PC-3 (cell line): ENCODE measurements at regions not wholly inside any gene's neighbourhood (a gene's known extent, or its start where the extent isn't known, plus 50 kb on each side); places are given as distances from the start of the nearest gene placed in this dataset.

ENCODE experiments used
- ATAC-seq: fragments of 200-7000 bp; cut with Tn5 transposase; 2 replicates; pipeline ENCODE4 v1.9.1; 2020; ENCODE audit warnings: mild to moderate bottlenecking, moderate library complexity
- BruUV-seq: library from RNA; stranded (reverse); fragments of 400-500 nt; replicated peaks from 2 replicates; lab custom pipeline; 2021; lab: Mats Ljungman, UMichigan
- CTCF ChIA-PET: fragments of 300-600 bp; sonication (Branson Sonifier 250); formaldehyde crosslinking; loops from one replicate; lab custom pipeline; 2022; ENCODE audit warnings: antibody characterized with exemption; lab: Charles Lee
- POLR2A ChIA-PET: fragments of 300-600 bp; sonication (Branson Sonifier 250); formaldehyde crosslinking; loops from one replicate; lab custom pipeline; 2022; ENCODE audit warnings: antibody characterized with exemption; ENCODE audit not compliant: unreplicated experiment; lab: Charles Lee
- DNase-seq: peaks from one replicate; pipeline ENCODE4 v3.0.0-alpha.2; 2015
- H2AFZ ChIP-seq: fragments of 300-600 bp; sonication (generic); 2 replicates; pipeline ENCODE4 v1.6.0; 2016; ENCODE audit warnings: antibody characterized with exemption, low read length
- H3F3A ChIP-seq: fragments of 300-600 bp; sonication (generic); one replicate; pipeline ENCODE4 v1.6.0; 2017; ENCODE audit warnings: antibody characterized with exemption, low read length, control low read depth, mild to moderate bottlenecking; ENCODE audit not compliant: unreplicated experiment
- H3K27ac ChIP-seq: fragments of 300-600 bp; sonication (generic); 2 replicates; pipeline ENCODE4 v1.5.1; 2016; ENCODE audit warnings: mild to moderate bottlenecking, low read length
- H3K27me3 ChIP-seq: fragments of 300-600 bp; sonication (generic); 2 replicates; pipeline ENCODE4 v1.6.1; 2016; ENCODE audit warnings: low read length, mixed read lengths
- H3K36me3 ChIP-seq: fragments of 300-600 bp; sonication (generic); 2 replicates; pipeline ENCODE4 v1.6.1; 2016; ENCODE audit warnings: low read depth, mixed run types, low read length, mixed read lengths
- H3K4me1 ChIP-seq: fragments of 300-600 bp; sonication (generic); 2 replicates; pipeline ENCODE4 v1.5.1; 2016; ENCODE audit warnings: low read length; ENCODE audit not compliant: insufficient read depth
- H3K4me2 ChIP-seq: fragments of 300-600 bp; sonication (generic); 2 replicates; pipeline ENCODE4 v1.6.0; 2016; ENCODE audit warnings: low read length
- H3K4me3 ChIP-seq: fragments of 300-600 bp; sonication (generic); 2 replicates; pipeline ENCODE4 v1.5.1; 2016; ENCODE audit warnings: mild to moderate bottlenecking, low read length, mixed read lengths
- H3K79me2 ChIP-seq: fragments of 300-600 bp; sonication (generic); 2 replicates; pipeline ENCODE4 v1.6.1; 2017; ENCODE audit warnings: low read length, mixed read lengths
- H3K9ac ChIP-seq: fragments of 300-600 bp; sonication (generic); 2 replicates; pipeline ENCODE4 v1.6.0; 2016; ENCODE audit warnings: mild to moderate bottlenecking, low read length
- H3K9me2 ChIP-seq: fragments of 300-600 bp; sonication (generic); replicated peaks from 2 replicates; pipeline ENCODE4 v1.6.1; 2016; ENCODE audit warnings: mixed run types, low read length, mixed read lengths
- H3K9me3 ChIP-seq: fragments of 300-600 bp; sonication (generic); 2 replicates; pipeline ENCODE4 v1.6.1; 2016; ENCODE audit warnings: low read length, mixed read lengths
- H4K20me1 ChIP-seq: fragments of 300-600 bp; sonication (generic); 2 replicates; pipeline ENCODE4 v1.6.1; 2016; ENCODE audit warnings: low read length, mixed read lengths
- EZH2 ChIP-seq: fragments of 300-600 bp; sonication (generic); IDR thresholded peaks from one replicate; pipeline ENCODE4 v1.6.1; 2017; ENCODE audit warnings: antibody characterized with exemption, mild to moderate bottlenecking, low read length; ENCODE audit not compliant: unreplicated experiment
- EZH2phosphoT487 ChIP-seq: fragments of 300-600 bp; sonication (generic); IDR thresholded peaks from 2 replicates; pipeline ENCODE4 v1.6.1; 2018; ENCODE audit warnings: mild to moderate bottlenecking, antibody characterized with exemption, low read length, borderline replicate concordance
- intact Hi-C: fragments of 100-400 bp; cut with micrococcal nuclease; formaldehyde crosslinking; loops from 2 replicates; pipeline ENCODE4 v1.9.0; 2023
- TF ChIP-seq, protein P1 (sequence below): fragments of 300-600 bp; sonication (generic); conservative IDR thresholded peaks from 2 replicates; pipeline ENCODE4 v1.5.1; 2017; ENCODE audit warnings: antibody characterized with exemption, low read depth, mild to moderate bottlenecking, low read length

DNA sequence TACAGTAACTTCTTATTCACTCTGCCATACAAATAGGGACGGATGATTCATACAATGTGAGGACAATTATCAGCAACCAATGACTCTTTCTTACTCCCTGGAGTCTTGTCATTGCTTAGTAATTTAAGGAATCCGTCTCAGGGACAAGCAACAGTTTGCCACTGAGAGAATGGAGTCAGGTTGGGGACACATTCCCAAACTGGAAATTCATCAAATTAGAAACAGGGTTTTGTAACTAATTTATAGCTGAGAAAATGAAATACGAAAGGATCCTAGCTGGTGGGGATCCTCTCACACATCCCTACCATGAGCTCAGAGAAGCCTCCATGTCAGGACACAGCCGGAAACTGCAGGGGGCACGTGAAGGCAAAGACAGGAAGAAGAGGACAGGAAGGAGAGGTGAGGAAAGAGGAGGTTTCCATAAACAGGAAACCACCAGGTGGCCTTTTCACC, 50.4 kb upstream of the KDR start:
- DNase-seq (peak; percentile 94), ATAC-seq (peak; percentile 73)
- Histone ChIP-seq H3K4me3 (peak overlapping the region; percentile 57), H3K9ac (peak overlapping the region; percentile 24), H3K4me1 (peaks cover 54% of the 10 kb centered on the region), H3K9me3 (no peaks in the 10 kb centered on the region), H3K79me2 (peaks cover 10% of the 10 kb centered on the region), H3K4me2 (peak overlapping the region; percentile 76), H3F3A (peaks cover 16% of the 10 kb centered on the region), H3K36me3 (no peaks in the 10 kb centered on the region), H3K27ac (peak overlapping the region; percentile 87), H3K27me3 (no peaks in the 10 kb centered on the region), H4K20me1 (no peaks in the 10 kb centered on the region), H2AFZ (peak overlapping the region; percentile 69), H3K9me2 (no peaks in the 10 kb centered on the region)
- intact Hi-C loops = no loop called here
- CTCF ChIA-PET = interaction anchor here (0.6 kb wide), 1 partner anchor 1601 kb away, joined by 3 read pairs; no protein-coding TSS in a partner anchor
- no peak for TF ChIP-seq EZH2
- TF ChIP-seq EZH2phosphoT487 = no peak
- TF ChIP-seq, protein P1, sequence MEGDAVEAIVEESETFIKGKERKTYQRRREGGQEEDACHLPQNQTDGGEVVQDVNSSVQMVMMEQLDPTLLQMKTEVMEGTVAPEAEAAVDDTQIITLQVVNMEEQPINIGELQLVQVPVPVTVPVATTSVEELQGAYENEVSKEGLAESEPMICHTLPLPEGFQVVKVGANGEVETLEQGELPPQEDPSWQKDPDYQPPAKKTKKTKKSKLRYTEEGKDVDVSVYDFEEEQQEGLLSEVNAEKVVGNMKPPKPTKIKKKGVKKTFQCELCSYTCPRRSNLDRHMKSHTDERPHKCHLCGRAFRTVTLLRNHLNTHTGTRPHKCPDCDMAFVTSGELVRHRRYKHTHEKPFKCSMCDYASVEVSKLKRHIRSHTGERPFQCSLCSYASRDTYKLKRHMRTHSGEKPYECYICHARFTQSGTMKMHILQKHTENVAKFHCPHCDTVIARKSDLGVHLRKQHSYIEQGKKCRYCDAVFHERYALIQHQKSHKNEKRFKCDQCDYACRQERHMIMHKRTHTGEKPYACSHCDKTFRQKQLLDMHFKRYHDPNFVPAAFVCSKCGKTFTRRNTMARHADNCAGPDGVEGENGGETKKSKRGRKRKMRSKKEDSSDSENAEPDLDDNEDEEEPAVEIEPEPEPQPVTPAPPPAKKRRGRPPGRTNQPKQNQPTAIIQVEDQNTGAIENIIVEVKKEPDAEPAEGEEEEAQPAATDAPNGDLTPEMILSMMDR = no peak
- no TSS peak for BruUV-seq
- POLR2A ChIA-PET = interaction anchor here (0.6 to 1.0 kb wide), 3 partner anchors 9 to 1262 kb away, joined by 3 to 15 read pairs (median 4); no protein-coding TSS in a partner anchor

DNA sequence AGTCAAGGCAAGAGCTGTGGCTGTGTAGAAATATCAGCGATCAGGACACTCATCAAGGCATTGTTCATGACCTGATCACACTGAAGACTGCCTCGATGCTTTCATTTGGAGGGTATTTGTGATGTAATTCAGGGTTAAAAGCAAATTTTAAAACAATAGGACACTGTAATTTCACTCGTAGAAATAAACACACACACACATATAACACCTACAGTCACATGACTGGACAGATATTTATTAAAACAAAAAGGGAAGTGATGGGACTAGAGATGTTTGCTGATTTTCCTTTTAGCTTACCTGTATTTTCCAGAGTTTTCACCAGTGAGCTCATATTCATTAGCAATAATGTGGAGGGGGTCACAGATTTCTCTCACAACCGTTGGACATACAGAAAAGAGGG, 51.1 kb upstream of the KDR start:
- no peak for DNase-seq
- ChIA-PET POLR2A (interaction anchor here (0.6 kb wide), 1 partner anchor 1261 kb away, joined by 15 read pairs; no protein-coding TSS in a partner anchor), CTCF (no interaction called here)
- Histone ChIP-seq H3K9ac (peak overlapping the region; percentile 24), H3K9me2 (no peaks in the 10 kb centered on the region), H3F3A (peaks cover 16% of the 10 kb centered on the region), H3K9me3 (no peaks in the 10 kb centered on the region), H3K79me2 (peaks cover 10% of the 10 kb centered on the region), H3K4me3 (peak overlapping the region; percentile 57), H3K27ac (peak overlapping the region; percentile 87), H4K20me1 (no peaks in the 10 kb centered on the region), H3K36me3 (no peaks in the 10 kb centered on the region), H3K4me2 (peak overlapping the region; percentile 76), H2AFZ (peak overlapping the region; percentile 69), H3K4me1 (peaks cover 61% of the 10 kb centered on the region), H3K27me3 (no peaks in the 10 kb centered on the region)
- TF ChIP-seq EZH2 (no peak), EZH2phosphoT487 (no peak)
- TF ChIP-seq, protein P1 = no peak
- BruUV-seq = no TSS peak
- intact Hi-C loops = no loop called here
- no peak for ATAC-seq

DNA sequence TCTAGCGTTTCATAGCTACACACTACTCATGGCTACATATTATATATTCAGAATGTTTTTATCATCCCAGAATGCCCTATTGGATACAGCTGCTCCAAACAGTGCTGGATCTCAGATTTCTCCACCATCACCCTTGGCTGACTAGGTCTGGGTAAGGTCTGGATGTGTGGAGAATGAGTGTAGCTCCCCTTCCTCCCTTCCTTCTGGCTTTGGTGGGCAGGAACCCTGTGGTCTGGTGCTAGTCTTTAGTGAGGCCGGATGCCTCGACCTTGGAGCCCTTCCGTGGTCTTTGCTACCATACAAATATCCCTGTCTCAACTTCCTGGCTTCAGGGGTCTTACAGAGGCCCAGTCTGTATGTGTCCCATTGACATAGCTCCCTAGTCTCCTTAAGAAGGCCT, 52.1 kb upstream of the KDR start:
- H3K27ac ChIP-seq = no peak overlapping the region
- ATAC-seq (no peak), DNase-seq (no peak)
- no peaks in the 10 kb centered on the region for H3K9me2 ChIP-seq
- no TSS peak for BruUV-seq
- H3K4me3 ChIP-seq = no peak overlapping the region
- CTCF ChIA-PET = no interaction called here
- H3K27me3 ChIP-seq = no peaks in the 10 kb centered on the region
- peaks cover 10% of the 10 kb centered on the region for H3F3A ChIP-seq
- H3K36me3 ChIP-seq = no peaks in the 10 kb centered on the region
- H2AFZ ChIP-seq = no peak overlapping the region
- no peak for TF ChIP-seq EZH2
- TF ChIP-seq EZH2phosphoT487 = no peak
- TF ChIP-seq, protein P1 = no peak
- POLR2A ChIA-PET = no interaction called here
- H3K79me2 ChIP-seq = peaks cover 10% of the 10 kb centered on the region
- peaks cover 59% of the 10 kb centered on the region for H3K4me1 ChIP-seq
- no peak overlapping the region for H3K4me2 ChIP-seq
- no peaks in the 10 kb centered on the region for H4K20me1 ChIP-seq
- no peaks in the 10 kb centered on the region for H3K9me3 ChIP-seq
- intact Hi-C loops = no loop called here
- H3K9ac ChIP-seq = no peak overlapping the region
